ENCODE measurements at regions not wholly inside any gene's neighbourhood (a gene's known extent, or its start where the extent isn't known, plus 50 kb on each side); places are given as distances from the start of the nearest gene placed in this dataset.
"Not testable (repeated sequence)": the region's sequence is repeated elsewhere in the genome, so short reads cannot be mapped to it uniquely, and the experiment has no call there.

GRCh38 chr5:79924936-79925893 is 65.8 kb downstream of the MTX3 start:
- H3K4me3 ChIP-seq = no peak overlapping the region
- H3K36me3 ChIP-seq (replicated peaks in 1 of 2; ENCODE audit: insufficient read depth in 1 of 2, low read depth in 2 of 2) = no peaks in the 10 kb centered on the region
- no peak for ATAC-seq
- intact Hi-C loops (cut with DNase I) = no loop called here
- TF ChIP-seq CTCF (IDR thresholded peaks at IDR 0.05) (no peak), POLR2A (IDR thresholded peaks at IDR 0.05) (no peak)
- H3K4me1 ChIP-seq = no peaks in the 10 kb centered on the region
- no peak overlapping the region for H3K27ac ChIP-seq
- no peaks in the 10 kb centered on the region for H3K9me3 ChIP-seq
- H3K27me3 ChIP-seq = no peaks in the 10 kb centered on the region
- 71% methylated on average over 9 of the region's 9 CpGs for WGBS, 2 donors
- no peak for DNase-seq

- ATAC-seq (no peak), DNase-seq (no peak)
- WGBS, 2 donors = 19 to 31% methylated on average over 1 of the region's 1 CpG
- Histone ChIP-seq H3K27me3 (no peaks in the 10 kb centered on the region), H3K36me3 (replicated peaks in 1 of 2; ENCODE audit: insufficient read depth in 1 of 2, low read depth in 2 of 2) (no peaks in the 10 kb centered on the region), H3K9me3 (no peaks in the 10 kb centered on the region), H3K4me1 (no peaks in the 10 kb centered on the region), H3K4me3 (no peak overlapping the region), H3K27ac (no peak overlapping the region)
- intact Hi-C loops (cut with DNase I) = no loop called here
- TF ChIP-seq POLR2A (IDR thresholded peaks at IDR 0.05) (no peak), CTCF (IDR thresholded peaks at IDR 0.05) (no peak)
Observed at GRCh38 chr5:79923431-79923830, 67.6 kb downstream of the MTX3 start.

- Histone ChIP-seq H3K27ac (no peak overlapping the region), H3K4me3 (no peak overlapping the region), H3K9me3 (no peaks in the 10 kb centered on the region), H3K27me3 (no peaks in the 10 kb centered on the region), H3K4me1 (no peaks in the 10 kb centered on the region), H3K36me3 (replicated peaks in 1 of 2; ENCODE audit: insufficient read depth in 1 of 2, low read depth in 2 of 2) (no peaks in the 10 kb centered on the region)
- intact Hi-C loops (cut with DNase I) = no loop called here
- 92 to 97% methylated on average over 2 of the region's 2 CpGs for WGBS, 2 donors
- ATAC-seq (no peak), DNase-seq (no peak)
- no peak for TF ChIP-seq POLR2A (IDR thresholded peaks at IDR 0.05)
- no peak for TF ChIP-seq CTCF (IDR thresholded peaks at IDR 0.05)
Observed at GRCh38 chr5:79922626-79923025, 68.4 kb downstream of the MTX3 start.

- H3K27ac ChIP-seq; H3K9me3 ChIP-seq; H3K27me3 ChIP-seq; H3K4me3 ChIP-seq; ATAC-seq; H3K4me1 ChIP-seq; H3K36me3 ChIP-seq (replicated peaks in 1 of 2; ENCODE audit: insufficient read depth in 1 of 2, low read depth in 2 of 2); DNase-seq; intact Hi-C loops (cut with DNase I): not testable (repeated sequence)
- WGBS, 2 donors = 84% methylated on average over 1 of the region's 1 CpG
Observed at GRCh38 chr5:79907452-79907851, 83.6 kb downstream of the MTX3 start.

GRCh38 chr5:79902571-79902970 is 88.5 kb downstream of the MTX3 start:
- ATAC-seq; H3K4me1 ChIP-seq; DNase-seq; H3K36me3 ChIP-seq (replicated peaks in 1 of 2; ENCODE audit: insufficient read depth in 1 of 2, low read depth in 2 of 2); H3K27me3 ChIP-seq; intact Hi-C loops (cut with DNase I); H3K27ac ChIP-seq; H3K9me3 ChIP-seq; H3K4me3 ChIP-seq: not testable (repeated sequence)
- 80 to 86% methylated on average over 1 to 10 of the region's 10 CpGs for WGBS, 2 donors

- no peaks in the 10 kb centered on the region for H3K36me3 ChIP-seq (replicated peaks in 1 of 2; ENCODE audit: insufficient read depth in 1 of 2, low read depth in 2 of 2)
- H3K4me3 ChIP-seq = no peak overlapping the region
- no peaks in the 10 kb centered on the region for H3K27me3 ChIP-seq
- no peaks in the 10 kb centered on the region for H3K9me3 ChIP-seq
- intact Hi-C loops (cut with DNase I) = no loop called here
- ATAC-seq (no peak), DNase-seq (no peak)
- no peaks in the 10 kb centered on the region for H3K4me1 ChIP-seq
- no peak overlapping the region for H3K27ac ChIP-seq
- no peak for TF ChIP-seq CTCF (IDR thresholded peaks at IDR 0.05)
- TF ChIP-seq POLR2A (IDR thresholded peaks at IDR 0.05) = no peak
- 56 to 82% methylated on average over 5 of the region's 5 CpGs for WGBS, 2 donors
Observed at GRCh38 chr5:79901631-79902030, 89.4 kb downstream of the MTX3 start.

All from body of pancreas (tissue), 4 donors.